Fibroblast of peridontal ligament (primary cell): ENCODE measurements at regions not wholly inside any gene's neighbourhood (a gene's known extent, or its start where the extent isn't known, plus 50 kb on each side); places are given as distances from the start of the nearest gene placed in this dataset.

Experiments
- DNase-seq: peaks from one replicate; pipeline ENCODE4 v3.0.0-alpha.2; 2010; ENCODE audit errors: extremely low read depth

- no peak for DNase-seq
Measured at GRCh38 chr22:26996154-26996553, 338.8 kb downstream of the MIAT start.

- no peak for DNase-seq
Measured at GRCh38 chr22:26998129-26998528, 340.7 kb downstream of the MIAT start.

GRCh38 chr22:26998716-26999115 is 341.3 kb downstream of the MIAT start:
- DNase-seq: no peak

- DNase-seq: no peak
Measured at GRCh38 chr22:27003297-27003696, 345.9 kb downstream of the MIAT start.

- no peak for DNase-seq
Measured at GRCh38 chr22:27004434-27004833, 347.0 kb downstream of the MIAT start.

- DNase-seq: no peak
Measured at GRCh38 chr22:27008454-27008853, 351.1 kb downstream of the MIAT start.

- DNase-seq: no peak
Measured at GRCh38 chr22:27011133-27011532, 353.7 kb downstream of the MIAT start.

- no peak for DNase-seq
Measured at GRCh38 chr22:27011717-27012116, 354.3 kb downstream of the MIAT start.

- no peak for DNase-seq
Measured at GRCh38 chr22:27019827-27020226, 362.4 kb downstream of the MIAT start.

- no peak for DNase-seq
Measured at GRCh38 chr22:27022274-27022895, 365.0 kb downstream of the MIAT start.

GRCh38 chr22:27022896-27023361 is 365.5 kb downstream of the MIAT start:
- no peak for DNase-seq

- DNase-seq: no peak
Measured at GRCh38 chr22:27023591-27023990, 366.2 kb downstream of the MIAT start.

GRCh38 chr22:27024982-27025381 is 367.6 kb downstream of the MIAT start:
- DNase-seq: no peak

- DNase-seq: no peak
Measured at GRCh38 chr22:27028093-27028492, 370.7 kb downstream of the MIAT start.

GRCh38 chr22:27029584-27030130 is 372.3 kb downstream of the MIAT start:
- DNase-seq: no peak

- no peak for DNase-seq
Measured at GRCh38 chr22:27032091-27032761, 374.8 kb downstream of the MIAT start.

- DNase-seq: no peak
Measured at GRCh38 chr22:27041745-27042310, 384.4 kb downstream of the MIAT start.

GRCh38 chr22:27043262-27043661 is 385.9 kb downstream of the MIAT start:
- no peak for DNase-seq

- peak; percentile 24 for DNase-seq
Measured at GRCh38 chr22:27045103-27045947, 387.9 kb downstream of the MIAT start.

GRCh38 chr22:27046086-27046485 is 388.7 kb downstream of the MIAT start:
- DNase-seq: no peak

GRCh38 chr22:27046603-27047002 is 389.2 kb downstream of the MIAT start:
- DNase-seq: no peak

- DNase-seq: no peak
Measured at GRCh38 chr22:27050771-27051170, 393.4 kb downstream of the MIAT start.
